ENCODE measurements at regions not wholly inside any gene's neighbourhood (a gene's known extent, or its start where the extent isn't known, plus 50 kb on each side); places are given as distances from the start of the nearest gene placed in this dataset.
A peak's percentile ranks its signal among the peaks of the same experiment; 100 is the strongest.

DNA sequence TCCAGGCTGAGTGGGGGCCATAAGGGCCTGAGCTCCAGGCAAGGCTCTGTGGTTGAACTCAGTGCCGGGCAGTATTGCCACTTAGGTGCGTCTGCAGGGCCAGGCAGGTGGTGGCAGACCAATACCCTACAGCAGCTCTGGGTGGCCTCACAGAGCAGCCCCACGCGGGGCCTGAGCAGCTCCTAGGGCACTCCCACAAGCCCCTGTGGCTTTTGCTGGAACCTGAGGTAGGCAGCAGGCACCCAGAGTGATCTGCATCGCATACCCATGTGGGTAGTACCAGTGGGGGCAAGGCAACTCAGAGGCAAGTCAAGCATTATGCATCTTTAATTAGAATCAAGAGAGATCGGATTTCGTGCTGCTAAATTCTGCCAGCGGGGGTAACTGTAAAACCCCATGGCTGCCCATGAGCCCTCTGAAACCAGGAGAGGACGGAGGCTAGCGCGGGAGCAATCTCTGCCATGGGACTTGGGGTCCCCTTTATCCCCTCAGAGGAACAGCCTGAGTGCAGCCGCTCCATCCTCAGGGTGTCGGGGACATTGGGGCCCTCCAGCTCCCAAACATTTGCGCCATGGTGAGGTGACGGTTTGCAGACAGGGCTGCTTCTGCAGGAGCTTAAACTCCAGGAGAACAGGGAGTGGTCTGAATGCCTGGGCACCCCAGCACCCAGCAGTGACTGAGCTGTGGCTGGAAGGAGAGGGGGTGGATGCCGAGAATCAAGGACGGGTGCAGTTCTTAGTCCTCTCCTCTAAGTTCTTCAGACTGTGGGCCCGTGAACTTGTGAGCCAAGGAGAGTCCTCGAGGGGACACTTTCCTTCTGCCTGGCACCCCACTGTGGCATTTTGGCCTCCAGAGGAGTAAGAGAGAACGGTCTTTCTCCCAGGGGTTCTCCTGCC, 62.4 kb upstream of the PCSK6 start:
- no peak for DNase-seq (ENCODE audit: low read depth)

DNA sequence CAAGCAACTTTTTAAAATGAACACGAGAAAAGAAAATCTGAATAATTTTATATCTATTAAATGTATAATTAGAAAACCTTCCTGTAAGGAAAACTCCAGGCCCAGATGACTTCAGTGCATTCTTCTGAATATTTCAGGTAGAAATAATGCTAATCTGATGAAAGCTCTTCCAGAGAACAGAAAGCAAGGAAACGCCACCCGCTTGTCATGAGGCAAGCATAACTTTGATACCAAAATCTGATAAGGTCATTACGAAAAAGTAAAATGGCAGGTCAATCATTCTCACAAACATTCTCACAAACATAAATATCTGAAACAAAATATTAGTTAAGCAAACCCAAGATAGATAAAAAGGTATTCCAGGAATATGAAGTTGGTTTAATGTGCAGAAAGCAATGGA, 60.6 kb upstream of the PCSK6 start:
- DNase-seq (ENCODE audit: low read depth): no peak

DNA sequence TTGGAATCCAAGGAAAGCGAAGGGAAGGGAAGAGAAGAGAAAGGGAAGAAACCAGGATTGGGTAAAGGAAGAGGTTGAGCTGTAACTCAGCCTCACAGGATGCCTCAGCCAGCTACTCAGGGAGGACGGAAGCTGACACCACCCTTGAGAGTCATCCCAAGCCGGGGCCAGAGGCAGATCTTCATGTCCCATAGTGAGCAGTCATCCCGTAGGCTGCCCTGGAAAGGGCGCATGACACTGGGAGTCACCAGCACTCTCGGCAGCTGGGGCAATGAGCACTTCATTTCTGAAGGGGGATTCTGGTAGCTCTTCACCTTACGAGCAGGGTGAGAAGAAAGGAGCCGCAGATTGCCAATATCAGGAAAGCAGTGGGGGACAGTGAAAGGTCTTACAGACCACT, 60.1 kb upstream of the PCSK6 start:
- DNase-seq (ENCODE audit: low read depth): no peak

DNA sequence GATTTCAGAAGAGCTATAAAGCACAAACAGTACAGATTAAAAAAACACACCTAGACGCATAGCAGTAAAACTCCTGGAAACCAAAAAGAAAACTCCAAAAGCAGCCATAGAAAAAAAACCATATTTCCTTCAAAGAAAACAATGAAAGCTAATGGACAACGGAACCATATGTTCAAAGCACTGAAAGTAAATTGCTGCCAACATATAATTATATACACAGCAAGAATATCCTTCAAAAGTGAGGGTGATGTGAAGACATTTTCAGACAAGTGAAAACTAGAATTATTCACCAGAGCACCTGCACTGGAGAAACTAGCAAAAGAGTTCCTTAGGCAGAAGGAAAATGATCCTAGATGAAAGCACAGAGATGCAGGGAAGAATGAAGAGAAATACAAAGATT, 58.2 kb upstream of the PCSK6 start:
- no peak for DNase-seq (ENCODE audit: low read depth)

DNA sequence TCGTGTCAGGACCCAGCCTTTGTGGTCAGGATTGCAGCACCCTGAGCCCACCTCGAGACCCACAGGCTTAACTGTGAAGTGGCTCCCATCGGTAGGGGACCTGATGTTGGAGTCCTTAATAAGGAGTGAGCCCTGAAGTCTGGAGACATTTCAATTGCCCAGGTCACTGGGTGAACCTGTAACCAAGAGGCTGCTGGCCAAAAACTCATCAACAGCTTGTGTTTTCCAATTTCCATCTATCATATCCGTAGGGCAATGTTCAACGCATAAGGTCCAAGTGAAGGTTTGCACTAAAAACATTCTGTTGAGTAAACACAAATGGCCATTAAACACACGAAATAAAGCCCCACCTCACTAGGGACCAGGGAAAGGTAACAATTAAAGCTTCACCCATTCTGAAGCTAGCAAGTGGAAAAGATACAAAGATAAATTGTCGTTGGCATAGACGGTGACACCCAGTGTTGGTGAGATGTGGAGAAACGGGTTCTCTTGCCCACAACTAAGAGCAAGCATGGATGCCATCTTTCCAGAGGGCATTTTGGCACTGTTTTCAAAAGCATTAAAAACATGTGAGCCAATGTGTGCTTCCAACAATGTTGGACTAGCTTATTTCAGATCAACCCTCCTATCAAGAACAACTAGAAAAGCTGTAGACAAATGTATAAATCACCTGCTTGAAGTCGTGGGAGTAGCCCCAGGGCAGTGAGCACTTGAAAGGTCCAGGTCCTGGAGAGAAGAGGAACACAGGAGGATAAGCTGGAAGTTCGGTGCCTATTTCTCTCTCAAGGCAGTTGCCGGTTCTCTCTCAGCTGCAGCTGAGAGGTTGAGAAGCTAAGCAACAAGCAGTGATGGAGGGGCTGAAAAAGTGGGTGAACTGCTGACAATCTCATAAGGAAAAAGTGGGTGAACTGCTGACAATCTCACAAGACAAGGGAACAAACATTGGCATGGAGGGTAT, 56.3 kb upstream of the PCSK6 start:
- no peak for DNase-seq (ENCODE audit: low read depth)

DNA sequence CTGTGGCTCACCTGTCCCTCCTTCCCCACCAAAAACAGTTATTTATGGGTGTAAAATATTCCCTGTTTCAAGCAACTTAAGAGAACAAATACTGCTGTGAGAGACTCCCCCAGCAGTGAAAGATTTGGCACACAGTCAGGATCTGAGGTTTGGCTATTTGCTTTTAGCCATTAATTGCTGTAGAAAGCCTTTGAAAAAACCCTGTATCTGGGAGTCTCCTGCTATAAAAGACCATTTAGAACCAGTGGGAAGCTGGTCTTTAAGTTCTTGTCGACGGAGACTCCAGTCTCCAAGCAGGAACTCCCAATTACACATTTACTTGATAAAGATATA, 55.1 kb upstream of the PCSK6 start:
- DNase-seq (ENCODE audit: low read depth): no peak

DNA sequence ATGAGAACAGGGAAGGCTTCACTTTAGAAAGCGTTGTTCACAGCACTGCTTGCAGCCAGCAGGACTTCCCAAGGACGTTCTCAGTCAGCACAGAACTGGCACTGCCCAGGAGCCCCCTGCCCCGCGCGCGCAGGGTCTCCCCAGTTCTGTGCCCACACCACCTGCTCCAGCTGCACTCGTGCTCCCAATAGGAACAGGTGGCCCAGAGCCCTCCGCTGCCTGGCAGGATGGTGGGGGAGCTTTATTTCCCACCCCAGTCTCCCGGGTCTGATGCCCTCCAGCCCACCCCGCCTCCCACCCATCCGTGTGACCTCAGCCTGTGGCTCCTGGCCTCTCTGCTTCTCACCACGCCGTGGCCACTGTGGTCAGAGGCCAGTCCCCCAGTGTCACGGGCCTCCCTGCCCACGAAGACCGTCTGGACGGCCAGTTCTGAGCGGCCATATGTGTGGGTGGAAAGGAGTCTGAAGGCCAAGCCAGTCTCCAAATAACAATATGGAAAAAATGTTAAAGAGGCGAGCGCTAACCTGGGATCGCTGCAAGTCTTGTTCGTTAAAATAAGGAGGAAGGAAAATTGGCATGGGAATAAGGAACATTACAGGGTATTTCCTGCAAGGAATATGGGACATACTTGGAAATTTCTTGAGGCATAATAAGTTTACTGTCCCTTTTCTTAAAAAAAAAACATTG, 54.6 kb upstream of the PCSK6 start:
- peak; percentile 2 for DNase-seq (ENCODE audit: low read depth)

DNA sequence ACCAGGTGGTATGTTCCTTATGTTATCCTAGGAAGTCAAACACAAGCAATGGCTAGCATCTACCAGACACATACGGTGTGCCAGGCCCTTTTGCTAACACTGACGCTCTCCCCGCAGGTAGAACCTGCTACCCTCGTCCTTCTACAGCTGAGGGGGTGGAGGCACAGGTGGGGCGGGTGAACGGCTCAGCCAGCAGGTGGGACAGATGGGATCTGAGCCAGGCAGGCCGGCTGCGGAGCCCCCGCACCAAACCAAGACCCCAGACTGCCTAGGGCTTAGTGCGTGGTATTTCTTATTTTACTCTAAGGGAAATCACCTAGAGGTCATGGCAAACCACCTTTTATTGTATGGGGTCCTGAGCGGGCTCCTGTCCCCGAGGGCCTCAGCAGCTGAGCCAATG, 53.9 kb upstream of the PCSK6 start:
- no peak for DNase-seq (ENCODE audit: low read depth)

DNA sequence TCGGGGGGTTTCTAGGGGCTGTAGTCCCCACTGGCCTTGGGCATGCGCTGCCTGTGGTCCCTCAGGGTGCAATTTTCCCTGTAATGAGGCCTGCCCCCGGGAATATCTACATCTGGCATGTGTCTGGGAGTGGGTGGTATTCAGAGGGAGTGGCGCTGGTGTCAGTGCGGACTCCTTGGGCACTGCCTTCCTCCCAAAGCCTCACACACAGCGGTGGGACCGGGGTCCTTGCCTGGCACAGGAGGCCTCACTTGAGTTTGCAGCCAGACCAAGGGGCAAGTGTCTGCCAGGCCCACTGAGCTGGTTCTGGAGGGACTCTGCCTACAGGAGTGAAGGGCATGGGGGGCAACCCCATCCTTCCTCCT, 53.5 kb upstream of the PCSK6 start:
- DNase-seq (ENCODE audit: low read depth): no peak

DNA sequence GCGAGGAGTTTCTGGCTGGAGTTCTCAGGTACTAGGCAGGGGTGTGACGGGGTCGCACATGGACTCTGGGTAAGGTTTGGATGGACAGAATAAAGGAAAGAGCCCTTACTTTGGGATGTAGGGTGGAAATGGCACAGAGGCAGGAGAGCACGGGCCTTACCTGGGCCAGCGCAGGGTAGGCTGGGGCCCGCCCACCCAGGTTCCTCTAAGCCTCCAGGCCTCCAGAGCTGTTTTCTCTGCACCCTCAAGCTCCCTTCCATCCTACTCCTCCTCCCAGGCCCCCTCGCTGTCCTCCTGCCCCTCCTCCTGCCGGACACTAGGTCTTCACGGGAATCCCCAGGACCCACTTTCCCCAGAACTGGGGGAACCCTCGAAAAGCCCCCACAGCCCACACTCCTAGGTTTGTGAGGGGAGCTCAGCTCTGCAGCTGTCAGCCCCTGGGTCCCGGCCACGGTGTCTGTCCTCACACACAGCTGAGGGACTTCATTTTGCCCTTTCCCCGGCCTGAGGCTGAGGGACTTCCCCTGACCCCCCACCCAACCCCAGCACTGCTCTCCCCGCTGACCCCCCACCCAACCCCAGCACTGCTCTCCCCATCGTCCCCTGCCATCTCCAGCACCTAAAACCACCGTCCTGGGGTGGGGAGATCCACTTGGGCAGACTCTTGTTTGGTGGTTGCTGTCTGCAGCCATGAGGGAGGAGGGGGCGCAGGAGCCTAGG, 53.0 kb upstream of the PCSK6 start:
- no peak for DNase-seq (ENCODE audit: low read depth)

DNA sequence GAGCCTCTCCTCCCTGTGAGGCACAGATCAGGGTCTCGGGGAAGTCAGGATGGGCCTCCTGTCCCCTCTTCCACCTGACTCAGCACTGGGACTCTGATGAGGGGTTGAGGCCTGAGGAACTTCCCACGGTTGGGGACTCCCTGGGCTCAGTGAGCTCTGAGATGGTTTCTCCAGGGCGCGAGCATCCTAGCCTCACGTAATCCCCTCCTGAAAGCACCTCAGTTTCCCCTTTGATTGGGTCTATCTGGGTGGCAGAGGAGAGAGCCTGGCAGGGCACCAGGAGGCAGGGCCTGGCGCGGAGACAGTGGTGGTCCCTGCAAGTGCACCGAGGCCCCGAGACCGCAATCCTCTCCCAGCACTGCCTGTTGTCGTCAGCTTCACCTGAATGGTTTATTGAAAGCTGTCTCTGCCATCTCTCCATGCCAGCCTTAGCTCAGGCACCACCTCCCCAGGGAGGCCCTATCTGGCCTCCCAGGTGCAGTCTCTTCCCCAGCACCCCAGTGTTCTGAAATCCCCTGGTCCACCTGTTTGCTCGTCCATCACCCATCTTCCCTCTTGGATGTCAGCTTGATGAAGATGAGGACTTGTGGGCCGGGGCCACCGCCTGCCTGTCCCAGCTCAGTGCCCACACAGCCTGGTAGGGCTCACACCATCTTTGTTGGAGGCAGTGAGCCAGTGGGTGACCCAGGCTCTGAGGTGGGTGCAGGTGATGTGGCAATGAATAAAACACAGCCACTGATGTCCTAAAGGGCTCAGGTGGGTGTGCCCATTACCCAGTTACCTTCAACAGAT, 52.2 kb upstream of the PCSK6 start:
- no peak for DNase-seq (ENCODE audit: low read depth)

DNA sequence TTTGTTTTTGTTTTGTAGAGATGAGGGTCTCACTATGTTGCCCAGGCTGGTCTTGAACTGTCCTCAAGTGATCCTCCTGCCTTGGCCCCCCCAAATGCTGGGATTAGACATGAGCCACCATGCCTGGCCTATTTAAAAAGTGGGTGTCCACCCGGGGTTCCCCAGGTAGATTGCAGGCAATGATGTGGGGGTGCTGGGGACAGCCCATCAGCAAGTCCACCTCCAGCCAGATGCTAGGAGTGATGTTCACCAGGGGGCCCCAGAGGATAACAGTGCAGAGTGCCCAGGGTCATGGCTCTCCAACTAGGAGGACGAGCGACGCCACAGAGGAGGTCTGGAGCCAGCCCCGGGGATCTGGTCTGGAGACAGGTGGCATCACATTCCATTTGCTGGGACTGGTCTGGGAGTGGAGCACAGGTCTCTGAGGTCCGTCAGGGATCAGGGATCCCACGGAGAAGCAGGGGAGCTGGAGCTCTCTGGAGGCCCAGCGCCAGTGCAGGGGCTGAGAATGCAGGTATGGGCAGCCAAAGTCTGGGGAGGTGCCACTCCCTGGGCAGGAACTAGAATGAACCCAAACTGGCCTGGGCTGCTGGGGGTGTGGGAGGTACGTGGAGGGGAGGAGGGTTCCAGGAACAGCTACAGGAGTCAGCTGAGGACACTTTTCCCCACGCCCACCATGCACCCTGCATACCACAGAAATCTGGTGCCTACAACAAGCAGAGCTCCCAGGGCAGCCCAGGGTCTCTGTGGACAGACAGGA, 51.2 kb upstream of the PCSK6 start:
- DNase-seq (ENCODE audit: low read depth): no peak

DNA sequence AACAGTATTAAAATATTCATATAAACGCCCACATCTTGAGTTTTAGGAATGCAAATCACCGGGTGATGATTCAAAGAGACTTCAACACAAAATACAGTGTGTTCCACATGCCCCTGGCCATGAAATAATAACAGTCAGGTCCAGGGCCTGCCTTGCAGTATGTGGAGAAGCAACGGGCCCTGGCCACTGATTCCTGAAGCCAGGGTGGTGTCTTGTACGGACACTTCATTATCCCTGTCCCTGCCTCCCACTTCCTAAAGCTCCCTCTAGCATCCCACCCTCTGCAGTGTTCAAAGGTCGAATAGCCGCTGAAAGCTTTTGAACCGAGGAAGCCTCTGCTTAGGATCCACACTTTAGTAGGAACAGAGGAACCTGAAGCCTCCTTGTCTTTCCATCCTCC, 50.4 kb upstream of the PCSK6 start:
- DNase-seq (ENCODE audit: low read depth): no peak

DNA sequence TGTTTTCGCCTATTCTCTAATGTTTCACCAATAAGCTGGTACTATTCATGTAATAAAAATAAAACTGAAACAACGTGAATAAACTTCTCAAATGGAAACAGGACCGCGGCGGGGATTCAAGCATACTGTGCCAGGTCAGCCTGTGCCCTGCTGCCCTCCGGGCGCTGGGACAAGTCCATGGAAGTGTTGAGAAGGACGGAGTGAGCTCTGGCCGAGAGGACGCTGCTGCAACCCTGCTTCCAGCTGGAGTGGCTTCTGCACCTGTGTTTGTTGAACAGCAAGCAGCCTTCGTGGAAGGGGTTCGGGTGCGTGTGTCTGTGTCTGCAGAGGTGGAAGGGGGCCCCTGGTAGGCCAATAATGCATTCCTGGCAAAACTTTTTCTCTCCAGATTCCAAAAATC, 50.0 kb upstream of the PCSK6 start:
- no peak for DNase-seq (ENCODE audit: low read depth)

Data from CMK (cell line).